GM12891 (cell line): ENCODE measurements at regions not wholly inside any gene's neighbourhood (a gene's known extent, or its start where the extent isn't known, plus 50 kb on each side); places are given as distances from the start of the nearest gene placed in this dataset.

Experiments used
- POLR2A ChIP-seq: IDR thresholded peaks from 2 replicates; pipeline ENCODE4 v1.6.1; 2011; ENCODE audit warnings: low read depth, low read length, control low read depth
- POLR2AphosphoS5 ChIP-seq: IDR thresholded peaks from 2 replicates; pipeline ENCODE4 v1.6.1; 2011; ENCODE audit warnings: low read depth, low read length, control low read depth

DNA sequence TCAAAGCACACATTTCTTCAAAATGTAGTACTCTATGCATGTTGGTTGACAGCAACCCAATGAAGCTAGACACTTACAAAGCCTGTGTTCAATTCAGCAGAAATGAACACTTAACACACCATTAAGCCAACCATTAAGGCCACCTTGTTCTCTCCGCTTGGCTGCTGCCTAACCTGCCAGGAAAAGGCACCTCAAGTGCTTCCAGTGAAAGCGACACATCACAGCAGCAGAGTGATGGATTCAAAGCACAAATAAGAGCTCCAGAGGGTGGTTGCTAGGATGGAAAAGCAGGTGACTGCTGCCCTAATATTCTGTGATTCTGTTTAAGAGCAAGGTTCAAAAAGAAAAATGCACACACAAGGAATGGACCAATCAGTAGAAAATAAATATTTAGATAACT is 81.5 kb upstream of the GNAI1 start:
- TF ChIP-seq POLR2A = no peak
- TF ChIP-seq POLR2AphosphoS5 = no peak
